ENCODE measurements at regions not wholly inside any gene's neighbourhood (a gene's known extent, or its start where the extent isn't known, plus 50 kb on each side); places are given as distances from the start of the nearest gene placed in this dataset.
"Not testable (repeated sequence)": the region's sequence is repeated elsewhere in the genome, so short reads cannot be mapped to it uniquely, and the experiment has no call there.

DNA sequence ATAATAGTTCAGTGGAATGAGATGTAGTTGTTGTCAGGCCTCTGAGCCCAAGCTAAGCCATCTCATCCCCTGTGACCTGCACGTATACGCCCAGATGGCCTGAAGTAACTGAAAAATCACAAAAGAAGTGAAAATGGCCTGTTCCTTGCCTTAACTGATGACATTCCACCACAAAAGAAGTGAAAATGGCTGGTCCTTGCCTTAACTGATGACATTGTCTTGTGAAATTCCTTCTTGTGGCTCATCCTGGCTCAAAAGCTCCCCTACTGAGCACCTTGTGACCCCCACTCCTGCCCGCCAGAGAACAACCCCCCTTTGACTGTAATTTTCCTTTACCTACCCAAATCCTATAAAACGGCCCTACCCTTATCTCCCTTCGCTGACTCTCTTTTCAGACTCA is 361.4 kb upstream of the ARRDC3 start:
- TF ChIP-seq, protein P1, sequence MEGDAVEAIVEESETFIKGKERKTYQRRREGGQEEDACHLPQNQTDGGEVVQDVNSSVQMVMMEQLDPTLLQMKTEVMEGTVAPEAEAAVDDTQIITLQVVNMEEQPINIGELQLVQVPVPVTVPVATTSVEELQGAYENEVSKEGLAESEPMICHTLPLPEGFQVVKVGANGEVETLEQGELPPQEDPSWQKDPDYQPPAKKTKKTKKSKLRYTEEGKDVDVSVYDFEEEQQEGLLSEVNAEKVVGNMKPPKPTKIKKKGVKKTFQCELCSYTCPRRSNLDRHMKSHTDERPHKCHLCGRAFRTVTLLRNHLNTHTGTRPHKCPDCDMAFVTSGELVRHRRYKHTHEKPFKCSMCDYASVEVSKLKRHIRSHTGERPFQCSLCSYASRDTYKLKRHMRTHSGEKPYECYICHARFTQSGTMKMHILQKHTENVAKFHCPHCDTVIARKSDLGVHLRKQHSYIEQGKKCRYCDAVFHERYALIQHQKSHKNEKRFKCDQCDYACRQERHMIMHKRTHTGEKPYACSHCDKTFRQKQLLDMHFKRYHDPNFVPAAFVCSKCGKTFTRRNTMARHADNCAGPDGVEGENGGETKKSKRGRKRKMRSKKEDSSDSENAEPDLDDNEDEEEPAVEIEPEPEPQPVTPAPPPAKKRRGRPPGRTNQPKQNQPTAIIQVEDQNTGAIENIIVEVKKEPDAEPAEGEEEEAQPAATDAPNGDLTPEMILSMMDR (IDR thresholded peaks at IDR 0.05): not testable (repeated sequence)
- not testable (repeated sequence) for TF ChIP-seq POLR2A (IDR thresholded peaks at IDR 0.05)
